ENCODE measurements at regions not wholly inside any gene's neighbourhood (a gene's known extent, or its start where the extent isn't known, plus 50 kb on each side); places are given as distances from the start of the nearest gene placed in this dataset.

GRCh38 chr6:147023148-147023547, 181.1 kb upstream of the STXBP5 start:
- Histone ChIP-seq H3K27me3 (ENCODE audit: control insufficient read depth in 3 of 3, insufficient read depth in 3 of 3, low read length in 2 of 3) (no peaks in the 10 kb centered on the region), H3K4me3 (no peak overlapping the region), H3K9me3 (ENCODE audit: control insufficient read depth in 4 of 4, insufficient read depth in 3 of 4, low read length in 3 of 4) (no peaks in the 10 kb centered on the region), H3K4me1 (ENCODE audit: control insufficient read depth in 5 of 5, insufficient read depth in 5 of 5, low read length in 5 of 5) (no peaks in the 10 kb centered on the region), H3K27ac (ENCODE audit: low read depth in 1 of 2, low read length in 1 of 2) (no peak overlapping the region), H3K36me3 (ENCODE audit: control insufficient read depth in 4 of 4, insufficient read depth in 4 of 4, low read length in 4 of 4) (no peaks in the 10 kb centered on the region), H3K9ac (ENCODE audit: insufficient read depth in 1 of 2, low read length in 2 of 2) (no peak overlapping the region)
- no peak for DNase-seq
- ATAC-seq (ENCODE audit: insufficient read depth, low FRiP score) = no peak
- TF ChIP-seq CTCF (IDR thresholded peaks at IDR 0.05; ENCODE audit: control extremely low read depth, extremely low read depth) = no peak

GRCh38 chr6:147023581-147023980, 180.6 kb upstream of the STXBP5 start:
- H3K9ac ChIP-seq (ENCODE audit: insufficient read depth in 1 of 2, low read length in 2 of 2) = no peak overlapping the region
- DNase-seq = no peak
- H3K4me1 ChIP-seq (ENCODE audit: control insufficient read depth in 5 of 5, insufficient read depth in 5 of 5, low read length in 5 of 5) = no peaks in the 10 kb centered on the region
- no peak overlapping the region for H3K4me3 ChIP-seq
- no peak for TF ChIP-seq CTCF (IDR thresholded peaks at IDR 0.05; ENCODE audit: control extremely low read depth, extremely low read depth)
- H3K36me3 ChIP-seq (ENCODE audit: control insufficient read depth in 4 of 4, insufficient read depth in 4 of 4, low read length in 4 of 4) = no peaks in the 10 kb centered on the region
- ATAC-seq (ENCODE audit: insufficient read depth, low FRiP score) = no peak
- H3K9me3 ChIP-seq (ENCODE audit: control insufficient read depth in 4 of 4, insufficient read depth in 3 of 4, low read length in 3 of 4) = no peaks in the 10 kb centered on the region
- H3K27ac ChIP-seq (ENCODE audit: low read depth in 1 of 2, low read length in 1 of 2) = no peak overlapping the region
- 78 to 85% methylated on average over 3 of the region's 3 CpGs for WGBS, 2 donors
- no peaks in the 10 kb centered on the region for H3K27me3 ChIP-seq (ENCODE audit: control insufficient read depth in 3 of 3, insufficient read depth in 3 of 3, low read length in 2 of 3)

GRCh38 chr6:147029923-147030322, 174.3 kb upstream of the STXBP5 start:
- no peak overlapping the region for H3K9ac ChIP-seq (ENCODE audit: insufficient read depth in 1 of 2, low read length in 2 of 2)

More at GRCh38 chr6:147029923-147030322, 174.3 kb upstream of the STXBP5 start:
- H3K4me1 ChIP-seq (ENCODE audit: control insufficient read depth in 5 of 5, insufficient read depth in 5 of 5, low read length in 5 of 5) = no peaks in the 10 kb centered on the region
- H3K4me3 ChIP-seq = no peak overlapping the region
- H3K36me3 ChIP-seq (ENCODE audit: control insufficient read depth in 4 of 4, insufficient read depth in 4 of 4, low read length in 4 of 4) = no peaks in the 10 kb centered on the region
- no peak for TF ChIP-seq CTCF (IDR thresholded peaks at IDR 0.05; ENCODE audit: control extremely low read depth, extremely low read depth)
- no peak for ATAC-seq (ENCODE audit: insufficient read depth, low FRiP score)
- H3K9me3 ChIP-seq (ENCODE audit: control insufficient read depth in 4 of 4, insufficient read depth in 3 of 4, low read length in 3 of 4) = no peaks in the 10 kb centered on the region
- H3K27me3 ChIP-seq (ENCODE audit: control insufficient read depth in 3 of 3, insufficient read depth in 3 of 3, low read length in 2 of 3) = no peaks in the 10 kb centered on the region
- peak in 1 of 3 donors; percentile 4 for DNase-seq
- WGBS, 2 donors = 100% methylated on average over 1 of the region's 1 CpG
- no peak overlapping the region for H3K27ac ChIP-seq (ENCODE audit: low read depth in 1 of 2, low read length in 1 of 2)

All from lung (tissue), 11 donors.